Cardiac muscle cell (in vitro differentiated cells and primary cell): ENCODE measurements at regions not wholly inside any gene's neighbourhood (a gene's known extent, or its start where the extent isn't known, plus 50 kb on each side); places are given as distances from the start of the nearest gene placed in this dataset.

ENCODE experiments used
- DNase-seq, 2 donors: peaks; one replicate each; pipeline versions ENCODE4 v3.0.0 to v3.0.0-alpha.2; 2010 to 2017; ENCODE audit warnings: low read depth in 1 of 2, low spot score in 1 of 2
- H3K27ac ChIP-seq: fragments of 200-600 bp; sonication (generic); 2 replicates; pipeline ENCODE4 v1.5.1; 2016
- H3K27me3 ChIP-seq: fragments of 200-600 bp; sonication (generic); 2 replicates; pipeline ENCODE4 v1.6.0; 2016; ENCODE audit warnings: control low read depth
- H3K36me3 ChIP-seq: fragments of 200-600 bp; sonication (generic); 2 replicates; pipeline ENCODE4 v1.5.1; 2016; ENCODE audit warnings: control low read depth
- H3K4me1 ChIP-seq: fragments of 200-600 bp; sonication (generic); 2 replicates; pipeline ENCODE4 v1.8.1; 2017; ENCODE audit warnings: low read depth, mild to moderate bottlenecking, mixed run types
- H3K4me3 ChIP-seq: fragments of 200-600 bp; sonication (generic); 2 replicates; pipeline ENCODE4 v1.5.1; 2016; ENCODE audit warnings: mild to moderate bottlenecking
- H3K9me3 ChIP-seq: fragments of 200-600 bp; sonication (generic); 2 replicates; pipeline ENCODE4 v1.5.1; 2017; ENCODE audit warnings: low read depth, mild to moderate bottlenecking, control low read depth
- CTCF ChIP-seq: IDR thresholded peaks from 2 replicates; pipeline ENCODE4 v1.5.1; 2012; ENCODE audit warnings: low read depth, mild to moderate bottlenecking, low read length

GRCh38 chr14:49506650-49507049 lies 79.5 kb downstream of the RPS29 start:
- no peak for DNase-seq
- H3K27me3 ChIP-seq, result no peaks in the 10 kb centered on the region

GRCh38 chr14:49505041-49505766 lies 81.0 kb downstream of the RPS29 start:
- no peak overlapping the region for H3K27ac ChIP-seq
- no peak overlapping the region for H3K4me3 ChIP-seq
- no peak for TF ChIP-seq CTCF
- no peak for DNase-seq
- H3K27me3 ChIP-seq, result no peaks in the 10 kb centered on the region
- no peaks in the 10 kb centered on the region for H3K9me3 ChIP-seq
- H3K4me1 ChIP-seq, result no peaks in the 10 kb centered on the region
- no peaks in the 10 kb centered on the region for H3K36me3 ChIP-seq

More at GRCh38 chr14:49506650-49507049, 79.5 kb downstream of the RPS29 start:
- H3K9me3 ChIP-seq, result no peaks in the 10 kb centered on the region
- no peak overlapping the region for H3K27ac ChIP-seq
- no peaks in the 10 kb centered on the region for H3K4me1 ChIP-seq
- no peaks in the 10 kb centered on the region for H3K36me3 ChIP-seq
- TF ChIP-seq CTCF, result no peak
- H3K4me3 ChIP-seq, result no peak overlapping the region

GRCh38 chr14:49497725-49498348 lies 88.3 kb downstream of the RPS29 start:
- Histone ChIP-seq H3K9me3 (no peaks in the 10 kb centered on the region), H3K36me3 (no peaks in the 10 kb centered on the region), H3K27me3 (no peaks in the 10 kb centered on the region), H3K4me1 (no peaks in the 10 kb centered on the region), H3K27ac (no peak overlapping the region), H3K4me3 (no peak overlapping the region)
- peak; percentile 83 for DNase-seq
- TF ChIP-seq CTCF, result peak; percentile 84

- Histone ChIP-seq H3K36me3 (no peaks in the 10 kb centered on the region), H3K4me1 (no peaks in the 10 kb centered on the region), H3K27me3 (no peaks in the 10 kb centered on the region), H3K4me3 (no peak overlapping the region), H3K27ac (no peak overlapping the region), H3K9me3 (no peaks in the 10 kb centered on the region)
- DNase-seq, result no peak
- no peak for TF ChIP-seq CTCF
Measured at GRCh38 chr14:49497267-49497666, 88.9 kb downstream of the RPS29 start.

GRCh38 chr14:49494836-49495235 lies 91.3 kb downstream of the RPS29 start:
- no peak overlapping the region for H3K27ac ChIP-seq
- no peaks in the 10 kb centered on the region for H3K4me1 ChIP-seq
- TF ChIP-seq CTCF, result no peak
- DNase-seq, result no peak
- H3K9me3 ChIP-seq, result no peaks in the 10 kb centered on the region
- no peaks in the 10 kb centered on the region for H3K36me3 ChIP-seq
- H3K27me3 ChIP-seq, result no peaks in the 10 kb centered on the region
- no peak overlapping the region for H3K4me3 ChIP-seq
